H1 (cell line): ENCODE measurements at regions not wholly inside any gene's neighbourhood (a gene's known extent, or its start where the extent isn't known, plus 50 kb on each side); places are given as distances from the start of the nearest gene placed in this dataset.
"Not testable (repeated sequence)": the region's sequence is repeated elsewhere in the genome, so short reads cannot be mapped to it uniquely, and the experiment has no call there.

Experiments used
- CTCF ChIA-PET: fragments of 300-600 bp; sonication (Branson Sonifier 250); formaldehyde crosslinking; loops from one replicate; lab custom pipeline; 2021; ENCODE audit not compliant: partially characterized antibody; lab: Charles Lee
- POLR2A ChIA-PET: fragments of 300-600 bp; sonication (Branson Sonifier 250); formaldehyde crosslinking; loops from one replicate; lab custom pipeline; 2021; ENCODE audit warnings: inconsistent platforms; ENCODE audit not compliant: partially characterized antibody; lab: Charles Lee
- DNase-seq, 2 experiments: peaks; one replicate each; pipeline versions ENCODE4 v3.0.0 to v3.0.0-alpha.2; 2010 to 2022; ENCODE audit warnings: low spot score in 2 of 2, low read depth in 1 of 2, mixed read lengths in 1 of 2
- FAIRE-seq: peaks from 2 replicates; lab custom pipeline; 2011; peaks lifted over from hg19 to GRCh38; lab: Jason Lieb, UNC
- H2AFZ ChIP-seq: 2 replicates; pipeline ENCODE4 v1.8.1; 2012; ENCODE audit warnings: low read length, inconsistent platforms
- H2AK5ac ChIP-seq: 2 replicates; pipeline ENCODE4 v1.6.1; 2013; ENCODE audit warnings: low read depth, low read length
- H2BK120ac ChIP-seq: replicated peaks from 2 replicates; pipeline ENCODE3; 2013; ENCODE audit warnings: low read depth, low read length, inconsistent platforms
- H2BK12ac ChIP-seq: 2 replicates; pipeline ENCODE4 v1.6.1; 2013; ENCODE audit warnings: low read depth, low read length
- H2BK15ac ChIP-seq: 2 replicates; pipeline ENCODE4 v1.6.1; 2013; ENCODE audit warnings: low read length
- H2BK20ac ChIP-seq: 2 replicates; pipeline ENCODE4 v1.6.1; 2013; ENCODE audit warnings: low read length
- H2BK5ac ChIP-seq: 2 replicates; pipeline ENCODE4 v1.6.1; 2013; ENCODE audit warnings: low read depth, low read length
- H3K14ac ChIP-seq: 2 replicates; pipeline ENCODE4 v1.6.1; 2013; ENCODE audit warnings: inconsistent platforms; ENCODE audit not compliant: insufficient read length
- H3K18ac ChIP-seq: 2 replicates; pipeline ENCODE4 v1.6.1; 2013; ENCODE audit warnings: low read length; ENCODE audit errors: extremely low read depth
- H3K23ac ChIP-seq: 2 replicates; pipeline ENCODE4 v1.6.1; 2013; ENCODE audit warnings: inconsistent platforms; ENCODE audit not compliant: insufficient read length
- H3K23me2 ChIP-seq: 2 replicates; pipeline ENCODE4 v1.6.1; 2013; ENCODE audit warnings: low read depth, low read length
- H3K27ac ChIP-seq: 2 replicates; pipeline ENCODE4 v1.6.1; 2011; ENCODE audit warnings: low read depth, low read length, inconsistent platforms
- H3K27me3 ChIP-seq, 4 experiments: replicated peaks in 1 of 4; 1 replicate in 1 of 4; 2 replicates in 3 of 4; pipeline versions ENCODE4 v1.6.1 to v1.8.1; 2011 to 2013; ENCODE audit warnings: low read length in 3 of 4, mild to moderate bottlenecking in 3 of 4, inconsistent platforms in 2 of 4, mixed read lengths in 2 of 4, moderate library complexity in 1 of 4; ENCODE audit not compliant: control insufficient read depth in 3 of 4, insufficient read depth in 3 of 4; ENCODE audit errors: extremely low read depth in 1 of 4
- H3K36me3 ChIP-seq, 4 experiments: 2 replicates each; pipeline versions ENCODE4 v1.6.1 to v1.8.1; 2011 to 2013; ENCODE audit warnings: mild to moderate bottlenecking in 4 of 4, low read length in 3 of 4, moderate library complexity in 2 of 4, control low read depth in 1 of 4, inconsistent platforms in 1 of 4; ENCODE audit not compliant: insufficient read depth in 4 of 4, control insufficient read depth in 2 of 4
- H3K4ac ChIP-seq: replicated peaks from 2 replicates; pipeline ENCODE3; 2013; ENCODE audit warnings: low read length, low read depth, mixed read lengths, inconsistent platforms; ENCODE audit not compliant: insufficient read length
- H3K4me1 ChIP-seq, 4 experiments: replicated peaks in 1 of 4; 1 replicate in 1 of 4; 2 replicates in 3 of 4; pipeline versions ENCODE4 v1.6.1 to v1.8.1; 2011 to 2013; ENCODE audit warnings: low read length in 3 of 4, inconsistent platforms in 2 of 4, mixed read lengths in 1 of 4; ENCODE audit not compliant: insufficient read depth in 4 of 4, control insufficient read depth in 3 of 4
- H3K4me2 ChIP-seq, 2 experiments: 2 replicates each; pipeline versions ENCODE4 v1.6.1 to v1.8.1; 2011 to 2013; ENCODE audit warnings: low read depth in 2 of 2, low read length in 2 of 2, control low read depth in 1 of 2, inconsistent platforms in 1 of 2, mild to moderate bottlenecking in 1 of 2; ENCODE audit not compliant: insufficient read depth in 1 of 2
- H3K4me3 ChIP-seq, 4 experiments: fragments of 200-600, 300-600 bp in 1 of 4; sonication (generic), shearing (Covaris generic), sonication (Bioruptor Twin) in 1 of 4; 2 replicates each; pipeline versions ENCODE4 v1.5.1 to v1.8.1; 2011 to 2016; ENCODE audit warnings: low read length in 4 of 4, low read depth in 3 of 4, control low read depth in 2 of 4, inconsistent platforms in 2 of 4, mild to moderate bottlenecking in 2 of 4, mixed read lengths in 1 of 4, moderate library complexity in 1 of 4; ENCODE audit not compliant: insufficient read depth in 2 of 4; ENCODE audit errors: extremely low read depth in 1 of 4
- H3K56ac ChIP-seq: replicated peaks from 2 replicates; pipeline ENCODE3; 2013; ENCODE audit warnings: low read depth, mild to moderate bottlenecking, mixed read lengths, low read length, inconsistent platforms; ENCODE audit not compliant: insufficient read length
- H3K79me1 ChIP-seq: 2 replicates; pipeline ENCODE4 v1.6.1; 2013; ENCODE audit warnings: low read depth, low read length, control low read depth
- H3K79me2 ChIP-seq, 2 experiments: 2 replicates each; pipeline versions ENCODE4 v1.6.1 to v1.8.1; 2012 to 2013; ENCODE audit warnings: low read length in 2 of 2, mild to moderate bottlenecking in 2 of 2, inconsistent platforms in 1 of 2; ENCODE audit not compliant: insufficient read depth in 2 of 2, control insufficient read depth in 1 of 2
- H3K9ac ChIP-seq, 4 experiments: replicated peaks in 1 of 4; 1 replicate in 1 of 4; 2 replicates in 3 of 4; pipeline versions ENCODE4 v1.6.1 to v1.8.1; 2011 to 2013; ENCODE audit warnings: low read depth in 3 of 4, low read length in 3 of 4, control low read depth in 2 of 4, mild to moderate bottlenecking in 2 of 4, moderate library complexity in 2 of 4, inconsistent platforms in 1 of 4; ENCODE audit errors: extremely low read depth in 1 of 4
- H3K9me3 ChIP-seq, 2 experiments: 2 replicates each; pipeline versions ENCODE4 v1.6.1 to v1.8.1; 2012 to 2013; ENCODE audit warnings: mild to moderate bottlenecking in 2 of 2, moderate library complexity in 2 of 2, control low read depth in 1 of 2, inconsistent platforms in 1 of 2, low read depth in 1 of 2, low read length in 1 of 2, mixed read lengths in 1 of 2; ENCODE audit not compliant: insufficient read depth in 2 of 2
- H4K20me1 ChIP-seq, 2 experiments: replicated peaks in 1 of 2; 2 replicates each; pipeline versions ENCODE3 to v1.8.1; 2011 to 2013; ENCODE audit warnings: inconsistent platforms in 2 of 2, low read length in 2 of 2, mild to moderate bottlenecking in 1 of 2; ENCODE audit not compliant: insufficient read depth in 2 of 2, control insufficient read depth in 1 of 2
- H4K5ac ChIP-seq: 2 replicates; pipeline ENCODE4 v1.6.1; 2013; ENCODE audit warnings: low read length, low read depth, mixed read lengths, inconsistent platforms; ENCODE audit not compliant: insufficient read length
- H4K8ac ChIP-seq: 2 replicates; pipeline ENCODE4 v1.8.0; 2013; ENCODE audit warnings: mild to moderate bottlenecking, moderate library complexity, low read length, inconsistent platforms; ENCODE audit not compliant: insufficient read depth; ENCODE audit errors: extremely low read depth
- H4K91ac ChIP-seq: replicated peaks from 2 replicates; pipeline ENCODE3; 2013; ENCODE audit warnings: low read length, mixed read lengths, inconsistent platforms; ENCODE audit not compliant: insufficient read length
- WGBS, 2 experiments: shearing (Covaris generic) in 1 of 2; methylation state at CpG; one replicate each; pipeline versions ENCODE4 v1.1.6 to v1.1.7; 2013 to 2015; ENCODE audit warnings: low lambda C conversion rate in 2 of 2, mixed read lengths in 2 of 2, inconsistent platforms in 1 of 2, low coverage in 1 of 2, missing lambda C conversion rate in 1 of 2; ENCODE audit not compliant: insufficient replicate concordance in 2 of 2, insufficient coverage in 1 of 2, insufficient read length in 1 of 2; ENCODE audit errors: extremely low coverage in 1 of 2, missing lambda C conversion rate in 1 of 2; 5-methylcytosine and 5-hydroxymethylcytosine counted together

DNA sequence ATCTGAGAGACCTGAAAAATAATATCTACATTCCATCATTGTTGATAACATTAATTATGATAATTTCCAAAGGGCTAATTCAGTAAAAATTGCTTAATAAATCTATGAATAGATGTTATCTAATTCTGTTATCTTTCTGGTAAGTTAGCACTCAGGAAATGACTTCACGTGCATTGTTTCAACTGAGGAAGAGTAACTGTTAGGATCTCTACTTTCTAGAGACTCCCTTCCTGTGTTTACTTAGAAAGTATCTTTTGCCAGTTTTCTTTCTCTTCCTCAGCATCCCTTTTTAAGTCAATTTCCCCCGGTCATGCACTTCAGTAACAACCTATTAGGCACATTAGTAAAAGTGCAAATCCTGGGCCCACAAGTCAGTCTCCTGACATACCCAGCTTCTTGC lies 231.1 kb upstream of the NOTCH2NLA start:
- H3K79me1 ChIP-seq, H4K20me1 ChIP-seq, H3K4me1 ChIP-seq, H3K23me2 ChIP-seq, H2BK120ac ChIP-seq, DNase-seq, H3K23ac ChIP-seq, H2BK15ac ChIP-seq, H2BK12ac ChIP-seq, H2AK5ac ChIP-seq, FAIRE-seq, H3K56ac ChIP-seq, H3K27me3 ChIP-seq, H2BK20ac ChIP-seq, H3K4ac ChIP-seq, H3K4me3 ChIP-seq, H2AFZ ChIP-seq, H4K91ac ChIP-seq, H3K27ac ChIP-seq, H4K8ac ChIP-seq, H3K36me3 ChIP-seq, H3K9ac ChIP-seq, POLR2A ChIA-PET, H3K9me3 ChIP-seq, H3K4me2 ChIP-seq, H3K14ac ChIP-seq, CTCF ChIA-PET, H2BK5ac ChIP-seq, H3K79me2 ChIP-seq, H3K18ac ChIP-seq, H4K5ac ChIP-seq: not testable (repeated sequence)
- no CpG with 5 or more reads among the region's 2 CpGs for WGBS, 2 experiments

DNA sequence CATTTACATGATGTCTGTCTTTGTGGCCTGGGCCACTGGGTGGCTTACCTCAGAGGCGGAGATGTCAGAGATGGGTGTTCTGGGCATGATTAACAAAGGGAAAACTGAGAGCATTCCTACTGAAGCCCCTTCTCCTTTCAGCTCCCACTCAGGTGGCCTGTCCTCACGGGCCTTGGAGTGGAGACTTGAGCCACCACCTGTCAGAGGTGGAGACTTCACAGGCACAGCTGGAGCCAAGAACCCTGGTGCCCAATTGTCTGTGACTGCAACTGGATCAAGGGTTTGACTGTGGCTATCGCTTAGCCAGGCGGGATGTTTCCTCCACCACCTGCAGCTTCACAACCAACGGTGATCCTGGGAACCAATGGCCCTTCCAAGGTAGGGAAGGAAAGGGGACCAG lies 230.5 kb upstream of the NOTCH2NLA start:
- H3K56ac ChIP-seq, H3K9me3 ChIP-seq, H3K4me2 ChIP-seq, H3K4me1 ChIP-seq, H3K4ac ChIP-seq, H4K5ac ChIP-seq, H2AK5ac ChIP-seq, H2BK5ac ChIP-seq, H3K14ac ChIP-seq, POLR2A ChIA-PET, H2BK20ac ChIP-seq, DNase-seq, H3K23me2 ChIP-seq, H2BK120ac ChIP-seq, H3K18ac ChIP-seq, FAIRE-seq, H2BK12ac ChIP-seq, H3K79me2 ChIP-seq, H4K8ac ChIP-seq, H3K27ac ChIP-seq, H2AFZ ChIP-seq, H3K23ac ChIP-seq, H3K27me3 ChIP-seq, H3K79me1 ChIP-seq, CTCF ChIA-PET, H3K9ac ChIP-seq, H3K4me3 ChIP-seq, H4K20me1 ChIP-seq, H4K91ac ChIP-seq, H3K36me3 ChIP-seq, H2BK15ac ChIP-seq: not testable (repeated sequence)
- WGBS, 2 experiments = 91% methylated on average over 4 of the region's 5 CpGs; no CpG with 5 or more reads in 1 of the 2 experiments
